ENCODE measurements at regions not wholly inside any gene's neighbourhood (a gene's known extent, or its start where the extent isn't known, plus 50 kb on each side); places are given as distances from the start of the nearest gene placed in this dataset.

GRCh38 chr21:15319727-15320126 is 254.9 kb upstream of the NRIP1 start:
- TF ChIP-seq DMBX1 (CRISPR knock-in tag; IDR thresholded peaks at IDR 0.05; ENCODE audit: borderline replicate concordance) (no peak), AFF4 (CRISPR knock-in tag; IDR thresholded peaks at IDR 0.05) (no peak), POLR2AphosphoS5 (IDR thresholded peaks at IDR 0.05; ENCODE audit: control insufficient read depth, insufficient read depth, low read depth, low read length) (no peak)
